ENCODE measurements at regions not wholly inside any gene's neighbourhood (a gene's known extent, or its start where the extent isn't known, plus 50 kb on each side); places are given as distances from the start of the nearest gene placed in this dataset.

GRCh38 chr10:106519376-106520030, 645.0 kb downstream of the SORCS1 start:
- TF ChIP-seq CTCF (IDR thresholded peaks at IDR 0.05) (no peak), POLR2AphosphoS5 (IDR thresholded peaks at IDR 0.05; ENCODE audit: low read depth, low read length) (no peak), TCF7L2 (IDR thresholded peaks at IDR 0.05; ENCODE audit: low read depth, low read length) (no peak), REST (IDR thresholded peaks at IDR 0.05; ENCODE audit: insufficient read depth in 1 of 2, low read depth in 2 of 2, low read length in 1 of 2) (no peak)

Measured in Panc1 (cell line).